Smooth muscle cell (in vitro differentiated cells): ENCODE measurements at regions not wholly inside any gene's neighbourhood (a gene's known extent, or its start where the extent isn't known, plus 50 kb on each side); places are given as distances from the start of the nearest gene placed in this dataset.
"Not testable (repeated sequence)": the region's sequence is repeated elsewhere in the genome, so short reads cannot be mapped to it uniquely, and the experiment has no call there.

Experiments used
- DNase-seq: peaks from one replicate; lab custom pipeline; 2025; ENCODE audit not compliant: unreplicated experiment; lab: John Stamatoyannopoulos, UW
- H2AFZ ChIP-seq: fragments of 200-600 bp; sonication (generic); 2 replicates; pipeline ENCODE4 v1.6.0; 2016; ENCODE audit warnings: antibody characterized with exemption, low read depth, mild to moderate bottlenecking
- H3F3A ChIP-seq: fragments of 200-600 bp; sonication (generic); 2 replicates; pipeline ENCODE4 v1.6.0; 2017; ENCODE audit warnings: antibody characterized with exemption, low read depth
- H3K27ac ChIP-seq: fragments of 200-600 bp; sonication (generic); 2 replicates; pipeline ENCODE4 v1.5.1; 2016; ENCODE audit warnings: low read depth, mild to moderate bottlenecking
- H3K27me3 ChIP-seq: fragments of 200-600 bp; sonication (generic); 2 replicates; pipeline ENCODE4 v1.6.1; 2016; ENCODE audit warnings: low read depth, mild to moderate bottlenecking
- H3K36me3 ChIP-seq: fragments of 200-600 bp; sonication (generic); 2 replicates; pipeline ENCODE4 v1.5.1; 2016; ENCODE audit warnings: low read depth
- H3K4me1 ChIP-seq: fragments of 200-600 bp; sonication (generic); 2 replicates; pipeline ENCODE4 v1.5.1; 2016; ENCODE audit warnings: low read depth
- H3K4me2 ChIP-seq: fragments of 200-600 bp; sonication (generic); 2 replicates; pipeline ENCODE4 v1.6.0; 2016; ENCODE audit warnings: mild to moderate bottlenecking
- H3K4me3 ChIP-seq: fragments of 200-600 bp; sonication (generic); 2 replicates; pipeline ENCODE4 v1.5.1; 2016; ENCODE audit warnings: mild to moderate bottlenecking
- H3K79me2 ChIP-seq: fragments of 200-600 bp; sonication (generic); 2 replicates; pipeline ENCODE4 v1.6.0; 2016; ENCODE audit warnings: low read depth, mild to moderate bottlenecking
- H3K9ac ChIP-seq: fragments of 200-600 bp; sonication (generic); 2 replicates; pipeline ENCODE4 v1.6.0; 2016; ENCODE audit warnings: low read depth
- H3K9me3 ChIP-seq: fragments of 200-600 bp; sonication (generic); replicated peaks from 2 replicates; pipeline ENCODE4 v1.5.1; 2016; ENCODE audit warnings: low read depth
- H4K20me1 ChIP-seq: fragments of 200-600 bp; sonication (generic); 2 replicates; pipeline ENCODE4 v1.6.0; 2016; ENCODE audit warnings: low read depth
- WGBS: methylation state at CpG from one replicate; pipeline ENCODE4 v1.1.7; 2016; ENCODE audit warnings: low lambda C conversion rate; 5-methylcytosine and 5-hydroxymethylcytosine counted together
- TF ChIP-seq, protein P1 (sequence below): fragments of 200-600 bp; sonication (generic); IDR thresholded peaks from 2 replicates; pipeline ENCODE4 v1.5.1; 2017; ENCODE audit warnings: borderline replicate concordance, mild to moderate bottlenecking, antibody characterized with exemption; ENCODE audit not compliant: insufficient read depth, poor library complexity, severe bottlenecking

DNA sequence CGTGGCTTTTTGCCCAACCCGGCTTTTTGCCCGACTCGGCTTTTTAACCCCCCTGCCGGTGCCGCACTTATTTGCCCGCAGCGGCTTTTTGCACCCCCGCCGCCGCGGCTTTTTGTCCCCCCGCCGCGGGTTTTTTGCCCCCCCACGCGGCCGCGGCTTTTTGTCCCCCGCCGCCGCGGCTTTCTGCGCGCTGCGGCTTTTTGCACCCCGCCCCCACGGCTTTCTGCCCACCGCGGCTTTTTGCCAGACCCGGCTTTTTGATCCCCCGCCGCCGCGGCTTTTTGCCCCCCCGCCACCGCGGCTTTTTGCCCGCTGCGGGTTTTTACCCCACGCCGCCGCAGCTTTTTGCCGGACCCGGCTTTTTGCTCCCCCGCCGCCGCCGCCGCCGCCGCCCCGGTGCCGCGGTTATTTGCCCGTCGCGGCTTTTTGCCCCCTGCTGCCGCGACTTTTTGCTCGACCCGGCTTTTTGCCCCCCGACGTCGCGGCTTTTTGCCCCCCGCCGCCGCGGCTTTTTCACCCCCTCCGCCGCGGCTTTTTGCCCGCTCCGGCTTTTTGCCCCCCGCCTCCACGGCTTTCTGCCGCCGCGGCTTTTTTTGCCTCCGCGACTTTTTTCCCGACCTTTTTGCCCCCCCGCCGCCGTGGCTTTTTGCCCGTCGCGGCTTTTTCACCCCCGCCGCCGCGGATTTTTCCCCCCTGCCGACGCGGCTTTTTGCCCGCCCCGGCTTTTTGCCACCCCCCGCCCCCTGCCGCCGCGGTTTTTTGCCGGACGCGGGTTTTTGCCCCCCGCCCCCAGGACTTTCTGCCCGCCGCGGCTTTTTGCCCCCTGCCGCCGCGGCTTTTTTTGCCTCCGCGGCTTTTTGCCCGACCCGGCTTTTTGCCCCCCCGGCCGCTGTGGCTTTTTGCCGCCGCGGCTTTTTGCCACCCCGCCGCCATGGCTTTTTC, 2786.5 kb downstream of the RPIA start:
- Histone ChIP-seq H3K79me2 (no peaks in the 10 kb centered on the region), H2AFZ (no peak overlapping the region), H3K4me2 (no peak overlapping the region), H3K9me3 (peaks cover 7% of the 10 kb centered on the region), H3K27ac (no peak overlapping the region), H3K4me3 (peak overlapping the region; percentile 9), H3K4me1 (no peaks in the 10 kb centered on the region), H3K36me3 (no peaks in the 10 kb centered on the region), H4K20me1 (no peaks in the 10 kb centered on the region), H3K27me3 (peaks cover 3% of the 10 kb centered on the region), H3F3A (peaks cover 7% of the 10 kb centered on the region), H3K9ac (no peak overlapping the region)
- TF ChIP-seq, protein P1, sequence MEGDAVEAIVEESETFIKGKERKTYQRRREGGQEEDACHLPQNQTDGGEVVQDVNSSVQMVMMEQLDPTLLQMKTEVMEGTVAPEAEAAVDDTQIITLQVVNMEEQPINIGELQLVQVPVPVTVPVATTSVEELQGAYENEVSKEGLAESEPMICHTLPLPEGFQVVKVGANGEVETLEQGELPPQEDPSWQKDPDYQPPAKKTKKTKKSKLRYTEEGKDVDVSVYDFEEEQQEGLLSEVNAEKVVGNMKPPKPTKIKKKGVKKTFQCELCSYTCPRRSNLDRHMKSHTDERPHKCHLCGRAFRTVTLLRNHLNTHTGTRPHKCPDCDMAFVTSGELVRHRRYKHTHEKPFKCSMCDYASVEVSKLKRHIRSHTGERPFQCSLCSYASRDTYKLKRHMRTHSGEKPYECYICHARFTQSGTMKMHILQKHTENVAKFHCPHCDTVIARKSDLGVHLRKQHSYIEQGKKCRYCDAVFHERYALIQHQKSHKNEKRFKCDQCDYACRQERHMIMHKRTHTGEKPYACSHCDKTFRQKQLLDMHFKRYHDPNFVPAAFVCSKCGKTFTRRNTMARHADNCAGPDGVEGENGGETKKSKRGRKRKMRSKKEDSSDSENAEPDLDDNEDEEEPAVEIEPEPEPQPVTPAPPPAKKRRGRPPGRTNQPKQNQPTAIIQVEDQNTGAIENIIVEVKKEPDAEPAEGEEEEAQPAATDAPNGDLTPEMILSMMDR, result no peak
- WGBS, result 87% methylated on average over 122 of the region's 123 CpGs
- no peak for DNase-seq

DNA sequence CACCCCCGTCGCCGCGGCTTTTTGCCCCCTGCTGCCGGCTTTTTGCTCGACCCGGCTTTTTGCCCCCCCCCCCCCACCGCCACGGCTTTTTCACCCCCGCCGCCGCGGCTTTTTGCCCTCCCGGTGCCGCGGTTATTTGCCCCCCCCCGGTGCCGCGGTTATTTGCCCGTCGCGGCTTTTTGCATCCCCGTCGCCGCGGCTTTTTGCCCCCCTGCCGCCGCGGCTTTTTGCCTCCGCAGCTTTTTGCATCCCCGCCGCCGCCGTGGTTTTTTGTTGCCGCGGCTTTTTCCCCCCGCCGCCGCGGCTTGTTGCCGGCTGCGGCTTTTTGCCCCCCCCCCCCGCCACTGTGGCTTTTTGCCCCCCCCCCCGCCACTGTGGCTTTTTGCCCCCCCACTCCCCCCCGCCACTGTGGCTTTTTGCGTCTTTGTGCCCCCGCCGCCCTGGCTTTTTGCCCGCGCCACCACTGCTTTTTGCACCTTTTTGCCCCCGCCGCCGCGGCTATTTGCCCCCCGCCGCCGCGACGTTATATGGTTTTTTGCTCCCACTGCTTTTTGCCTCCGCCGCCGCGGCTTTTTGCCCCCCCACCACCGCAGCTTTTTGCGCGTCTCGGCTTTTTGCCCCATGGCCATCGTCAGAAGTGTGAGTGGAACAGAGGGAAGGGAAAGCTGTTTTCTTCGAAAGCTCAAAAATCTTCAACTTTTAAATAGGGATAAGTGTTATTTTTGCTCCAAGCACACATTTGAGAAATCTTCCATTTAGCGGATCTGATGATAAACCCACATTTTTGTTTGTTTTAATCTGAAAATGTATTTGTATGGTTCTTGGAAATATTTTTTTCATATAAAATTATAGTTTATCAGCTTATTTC, 2787.6 kb downstream of the RPIA start:
- not testable (repeated sequence) for DNase-seq, H4K20me1 ChIP-seq, H3K27ac ChIP-seq, H3K9ac ChIP-seq, H3K9me3 ChIP-seq, H3K27me3 ChIP-seq, H3F3A ChIP-seq, H3K4me1 ChIP-seq, H3K4me3 ChIP-seq, H3K36me3 ChIP-seq, H2AFZ ChIP-seq, H3K4me2 ChIP-seq, H3K79me2 ChIP-seq
- 90% methylated on average over 63 of the region's 70 CpGs for WGBS

- not testable (repeated sequence) for H3K4me1 ChIP-seq, H3K9ac ChIP-seq, H2AFZ ChIP-seq, H3K79me2 ChIP-seq, H3K36me3 ChIP-seq, H3K4me2 ChIP-seq, H4K20me1 ChIP-seq, H3K9me3 ChIP-seq, H3F3A ChIP-seq, DNase-seq, H3K27me3 ChIP-seq, H3K4me3 ChIP-seq, H3K27ac ChIP-seq
- 56% methylated on average over 4 of the region's 4 CpGs for WGBS
Measured at GRCh38 chr2:91485226-91485625, 2793.8 kb downstream of the RPIA start.

DNA sequence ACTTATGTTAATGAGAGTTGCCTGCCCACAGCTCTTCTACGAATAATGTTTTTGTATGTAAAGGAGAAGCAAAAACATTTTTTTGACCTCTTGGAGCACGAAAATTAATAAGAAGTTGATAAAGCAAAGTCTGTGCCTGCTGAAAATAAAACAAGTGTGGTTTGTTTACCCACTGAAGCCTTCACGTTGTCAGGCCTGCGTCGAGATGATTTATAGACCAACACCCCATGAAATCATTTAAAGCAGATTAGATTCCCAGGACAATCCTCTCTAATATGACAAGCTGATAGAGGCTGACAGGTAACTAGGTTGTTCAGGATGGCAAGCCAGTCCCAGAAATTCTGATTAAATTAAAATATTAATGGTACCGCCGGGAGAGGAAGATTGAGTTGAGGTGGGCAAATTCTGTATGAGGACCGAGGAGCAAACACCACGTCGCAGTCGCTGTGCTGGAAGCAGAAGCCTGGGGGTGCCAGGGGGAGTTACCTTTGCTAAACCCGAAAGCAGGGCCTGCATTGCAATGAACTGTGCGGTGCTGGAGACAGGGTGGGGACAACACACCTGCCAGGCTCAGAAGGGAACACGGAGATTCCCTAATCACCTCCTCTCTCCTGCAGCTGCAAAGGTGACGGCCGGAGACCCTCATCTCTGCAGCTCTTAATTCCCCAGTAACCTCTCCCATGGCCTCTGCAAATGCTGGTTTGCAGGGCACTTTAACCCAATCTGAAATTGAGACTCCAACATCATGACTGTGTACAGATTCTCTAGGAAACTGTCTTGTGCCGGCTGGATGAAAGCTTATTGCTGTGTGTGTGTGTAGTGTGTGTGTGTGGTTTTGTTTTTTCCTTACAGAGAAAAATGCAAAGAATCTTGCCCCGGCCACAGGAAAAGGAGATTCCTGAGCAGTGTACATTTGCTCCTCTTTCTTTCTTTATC, 2805.9 kb downstream of the RPIA start:
- not testable (repeated sequence) for H3K9ac ChIP-seq, H3K27ac ChIP-seq, H3K79me2 ChIP-seq, H3F3A ChIP-seq, DNase-seq, H4K20me1 ChIP-seq, H3K9me3 ChIP-seq, H3K27me3 ChIP-seq, H3K4me3 ChIP-seq, H3K36me3 ChIP-seq, H3K4me2 ChIP-seq, H3K4me1 ChIP-seq, H2AFZ ChIP-seq
- 78% methylated on average over 17 of the region's 18 CpGs for WGBS

- H3K9me3 ChIP-seq, H3K27ac ChIP-seq, H3K79me2 ChIP-seq, H3K4me2 ChIP-seq, H2AFZ ChIP-seq, H3K27me3 ChIP-seq, H3K4me1 ChIP-seq, DNase-seq, H3K9ac ChIP-seq, H3K36me3 ChIP-seq, H3K4me3 ChIP-seq, H4K20me1 ChIP-seq, H3F3A ChIP-seq: not testable (repeated sequence)
Measured at GRCh38 chr2:91498065-91498449, 2806.6 kb downstream of the RPIA start.

GRCh38 chr2:91498513-91499250, 2807.2 kb downstream of the RPIA start:
- not testable (repeated sequence) for H3K36me3 ChIP-seq, H3K27me3 ChIP-seq, DNase-seq, H2AFZ ChIP-seq, H3K4me2 ChIP-seq, H3F3A ChIP-seq, H3K79me2 ChIP-seq, H3K4me1 ChIP-seq, H4K20me1 ChIP-seq, H3K27ac ChIP-seq, H3K9me3 ChIP-seq, H3K9ac ChIP-seq, H3K4me3 ChIP-seq
- WGBS, result 66% methylated on average over 2 of the region's 2 CpGs
